ENCODE measurements at regions not wholly inside any gene's neighbourhood (a gene's known extent, or its start where the extent isn't known, plus 50 kb on each side); places are given as distances from the start of the nearest gene placed in this dataset.

GRCh38 chrX:20459410-20460350 is 193.0 kb upstream of the RPS6KA3 start:
- no peaks in the 10 kb centered on the region for H4K20me1 ChIP-seq (ENCODE audit: insufficient read depth, low read length)
- H3K4me3 Mint-ChIP-seq (ENCODE audit: unreplicated experiment), result no peak overlapping the region
- H3K9me3 ChIP-seq (ENCODE audit: insufficient read depth, low read depth, low read length), result no peaks in the 10 kb centered on the region

GRCh38 chrX:20456971-20457370 is 190.3 kb upstream of the RPS6KA3 start:
- peak; percentile 81 for FAIRE-seq
- Histone ChIP-seq H3K79me2 (ENCODE audit: insufficient read depth, low read length) (no peaks in the 10 kb centered on the region), H4K20me1 (ENCODE audit: insufficient read depth, low read length) (no peaks in the 10 kb centered on the region), H3K4me2 (ENCODE audit: low read length) (no peak overlapping the region), H3K9me3 (ENCODE audit: insufficient read depth, low read depth, low read length) (no peaks in the 10 kb centered on the region), H3K36me3 (ENCODE audit: insufficient read depth, low read length) (no peaks in the 10 kb centered on the region), H3K27me3 (ENCODE audit: insufficient read depth, low read length) (no peaks in the 10 kb centered on the region), H2AFZ (ENCODE audit: low read depth, low read length) (no peak overlapping the region), H3K4me3 (ENCODE audit: insufficient read depth, low read depth, low read length) (no peak overlapping the region), H3K4me1 (ENCODE audit: insufficient read depth, low read length) (peaks cover 6% of the 10 kb centered on the region), H3K9ac (ENCODE audit: low read length) (no peak overlapping the region), H3K27ac (ENCODE audit: low read depth, low read length) (no peak overlapping the region)
- DNase-seq (ENCODE audit: low read depth), result no peak
- Mint-ChIP-seq H3K27me3 (ENCODE audit: low read depth, unreplicated experiment) (no peaks in the 10 kb centered on the region), H3K4me1 (ENCODE audit: low read depth, unreplicated experiment) (peaks cover 3% of the 10 kb centered on the region), H3K36me3 (ENCODE audit: low read depth, unreplicated experiment) (no peaks in the 10 kb centered on the region), H3K4me3 (ENCODE audit: unreplicated experiment) (no peak overlapping the region), H3K9me3 (ENCODE audit: unreplicated experiment) (no peaks in the 10 kb centered on the region), H3K27ac (ENCODE audit: unreplicated experiment) (no peak overlapping the region)
- TF ChIP-seq CTCF (IDR thresholded peaks at IDR 0.05; ENCODE audit: insufficient read depth, low read depth, low read length) (no peak), EZH2 (IDR thresholded peaks at IDR 0.05; ENCODE audit: insufficient read depth, low read length) (no peak)

More at GRCh38 chrX:20459410-20460350, 193.0 kb upstream of the RPS6KA3 start:
- no peak overlapping the region for H2AFZ ChIP-seq (ENCODE audit: low read depth, low read length)
- no peaks in the 10 kb centered on the region for H3K36me3 ChIP-seq (ENCODE audit: insufficient read depth, low read length)
- no peak overlapping the region for H3K9ac ChIP-seq (ENCODE audit: low read length)
- no peak overlapping the region for H3K27ac ChIP-seq (ENCODE audit: low read depth, low read length)
- H3K27me3 Mint-ChIP-seq (ENCODE audit: low read depth, unreplicated experiment), result no peaks in the 10 kb centered on the region
- H3K4me1 ChIP-seq (ENCODE audit: insufficient read depth, low read length), result no peaks in the 10 kb centered on the region
- no peak overlapping the region for H3K4me2 ChIP-seq (ENCODE audit: low read length)
- no peaks in the 10 kb centered on the region for H3K4me1 Mint-ChIP-seq (ENCODE audit: low read depth, unreplicated experiment)
- H3K27me3 ChIP-seq (ENCODE audit: insufficient read depth, low read length), result no peaks in the 10 kb centered on the region
- no peak for TF ChIP-seq EZH2 (IDR thresholded peaks at IDR 0.05; ENCODE audit: insufficient read depth, low read length)
- no peak for DNase-seq (ENCODE audit: low read depth)
- peaks cover 2% of the 10 kb centered on the region for H3K9me3 Mint-ChIP-seq (ENCODE audit: unreplicated experiment)
- no peak overlapping the region for H3K4me3 ChIP-seq (ENCODE audit: insufficient read depth, low read depth, low read length)
- no peak overlapping the region for H3K27ac Mint-ChIP-seq (ENCODE audit: unreplicated experiment)
- peak; percentile 89 for FAIRE-seq
- H3K79me2 ChIP-seq (ENCODE audit: insufficient read depth, low read length), result no peaks in the 10 kb centered on the region
- H3K36me3 Mint-ChIP-seq (ENCODE audit: low read depth, unreplicated experiment), result no peaks in the 10 kb centered on the region

- Mint-ChIP-seq H3K4me1 (ENCODE audit: low read depth, unreplicated experiment) (peaks cover 3% of the 10 kb centered on the region), H3K4me3 (ENCODE audit: unreplicated experiment) (no peak overlapping the region), H3K27me3 (ENCODE audit: low read depth, unreplicated experiment) (no peaks in the 10 kb centered on the region), H3K36me3 (ENCODE audit: low read depth, unreplicated experiment) (no peaks in the 10 kb centered on the region), H3K9me3 (ENCODE audit: unreplicated experiment) (no peaks in the 10 kb centered on the region), H3K27ac (ENCODE audit: unreplicated experiment) (no peak overlapping the region)
- no peaks in the 10 kb centered on the region for H3K79me2 ChIP-seq (ENCODE audit: insufficient read depth, low read length)
- H3K4me2 ChIP-seq (ENCODE audit: low read length), result peak overlapping the region; percentile 19
- no peak overlapping the region for H3K27ac ChIP-seq (ENCODE audit: low read depth, low read length)
- no peaks in the 10 kb centered on the region for H3K36me3 ChIP-seq (ENCODE audit: insufficient read depth, low read length)
- FAIRE-seq, result peak; percentile 84
- peaks cover 6% of the 10 kb centered on the region for H3K4me1 ChIP-seq (ENCODE audit: insufficient read depth, low read length)
- H3K9ac ChIP-seq (ENCODE audit: low read length), result no peak overlapping the region
- no peaks in the 10 kb centered on the region for H3K9me3 ChIP-seq (ENCODE audit: insufficient read depth, low read depth, low read length)
- no peaks in the 10 kb centered on the region for H3K27me3 ChIP-seq (ENCODE audit: insufficient read depth, low read length)
- no peak overlapping the region for H3K4me3 ChIP-seq (ENCODE audit: insufficient read depth, low read depth, low read length)
- no peak for DNase-seq (ENCODE audit: low read depth)
- H4K20me1 ChIP-seq (ENCODE audit: insufficient read depth, low read length), result no peaks in the 10 kb centered on the region
- TF ChIP-seq EZH2 (IDR thresholded peaks at IDR 0.05; ENCODE audit: insufficient read depth, low read length), result no peak
- no peak for TF ChIP-seq CTCF (IDR thresholded peaks at IDR 0.05; ENCODE audit: insufficient read depth, low read depth, low read length)
- H2AFZ ChIP-seq (ENCODE audit: low read depth, low read length), result no peak overlapping the region
Measured at GRCh38 chrX:20455001-20455400, 188.3 kb upstream of the RPS6KA3 start.

Measured in astrocyte (in vitro differentiated cells and primary cell).